ENCODE measurements at regions not wholly inside any gene's neighbourhood (a gene's known extent, or its start where the extent isn't known, plus 50 kb on each side); places are given as distances from the start of the nearest gene placed in this dataset.

DNA sequence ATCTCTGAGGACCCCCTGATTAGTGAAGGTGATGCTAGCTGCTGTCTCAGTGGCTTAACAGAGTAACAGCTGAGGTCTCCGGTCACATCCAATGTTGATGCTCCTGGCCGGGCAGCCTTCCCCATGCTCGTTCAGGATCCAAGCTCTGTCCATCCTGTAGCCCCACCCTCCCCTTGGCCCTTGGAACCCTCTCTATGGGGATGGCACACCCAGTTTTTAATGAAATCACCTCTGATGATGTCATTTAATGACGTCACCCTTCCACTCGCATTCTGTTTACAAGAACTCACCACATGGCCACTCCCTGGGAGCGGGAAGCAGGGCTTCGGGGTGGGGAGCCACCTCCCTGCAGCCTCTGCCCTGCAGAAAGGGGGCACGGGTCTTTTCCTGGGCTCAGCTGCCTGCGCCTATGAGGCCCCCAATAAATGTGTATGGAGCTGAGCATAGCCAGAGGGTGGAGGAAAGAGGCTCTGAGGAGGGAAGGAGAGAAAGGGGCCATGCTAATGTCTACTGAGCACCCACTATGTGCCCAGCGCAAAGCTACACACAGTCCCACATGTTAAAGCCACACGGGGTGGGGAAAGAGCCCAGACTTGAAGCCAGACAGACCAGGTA, 95.5 kb downstream of the OAT start (continued):
- TF ChIP-seq EGR2 (tag by site-specific recombination; IDR thresholded peaks at IDR 0.05; ENCODE audit: low read depth) (no peak), ZBTB21 (tag by site-specific recombination; IDR thresholded peaks at IDR 0.05) (peak; percentile 96), BCL11B (tag by site-specific recombination; IDR thresholded peaks at IDR 0.05; ENCODE audit: low read depth) (no peak), ZNF555 (tag by site-specific recombination; conservative IDR thresholded peaks at IDR 0.05) (no peak), ZNF155 (tag by site-specific recombination; IDR thresholded peaks at IDR 0.05) (no peak), ZNF416 (tag by site-specific recombination; IDR thresholded peaks at IDR 0.05) (no peak)
- TF ChIP-seq, protein P1, sequence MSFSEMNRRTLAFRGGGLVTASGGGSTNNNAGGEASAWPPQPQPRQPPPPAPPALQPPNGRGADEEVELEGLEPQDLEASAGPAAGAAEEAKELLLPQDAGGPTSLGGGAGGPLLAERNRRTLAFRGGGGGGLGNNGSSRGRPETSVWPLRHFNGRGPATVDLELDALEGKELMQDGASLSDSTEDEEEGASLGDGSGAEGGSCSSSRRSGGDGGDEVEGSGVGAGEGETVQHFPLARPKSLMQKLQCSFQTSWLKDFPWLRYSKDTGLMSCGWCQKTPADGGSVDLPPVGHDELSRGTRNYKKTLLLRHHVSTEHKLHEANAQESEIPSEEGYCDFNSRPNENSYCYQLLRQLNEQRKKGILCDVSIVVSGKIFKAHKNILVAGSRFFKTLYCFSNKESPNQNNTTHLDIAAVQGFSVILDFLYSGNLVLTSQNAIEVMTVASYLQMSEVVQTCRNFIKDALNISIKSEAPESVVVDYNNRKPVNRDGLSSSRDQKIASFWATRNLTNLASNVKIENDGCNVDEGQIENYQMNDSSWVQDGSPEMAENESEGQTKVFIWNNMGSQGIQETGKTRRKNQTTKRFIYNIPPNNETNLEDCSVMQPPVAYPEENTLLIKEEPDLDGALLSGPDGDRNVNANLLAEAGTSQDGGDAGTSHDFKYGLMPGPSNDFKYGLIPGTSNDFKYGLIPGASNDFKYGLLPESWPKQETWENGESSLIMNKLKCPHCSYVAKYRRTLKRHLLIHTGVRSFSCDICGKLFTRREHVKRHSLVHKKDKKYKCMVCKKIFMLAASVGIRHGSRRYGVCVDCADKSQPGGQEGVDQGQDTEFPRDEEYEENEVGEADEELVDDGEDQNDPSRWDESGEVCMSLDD (tag by site-specific recombination; IDR thresholded peaks at IDR 0.05), result no peak

DNA sequence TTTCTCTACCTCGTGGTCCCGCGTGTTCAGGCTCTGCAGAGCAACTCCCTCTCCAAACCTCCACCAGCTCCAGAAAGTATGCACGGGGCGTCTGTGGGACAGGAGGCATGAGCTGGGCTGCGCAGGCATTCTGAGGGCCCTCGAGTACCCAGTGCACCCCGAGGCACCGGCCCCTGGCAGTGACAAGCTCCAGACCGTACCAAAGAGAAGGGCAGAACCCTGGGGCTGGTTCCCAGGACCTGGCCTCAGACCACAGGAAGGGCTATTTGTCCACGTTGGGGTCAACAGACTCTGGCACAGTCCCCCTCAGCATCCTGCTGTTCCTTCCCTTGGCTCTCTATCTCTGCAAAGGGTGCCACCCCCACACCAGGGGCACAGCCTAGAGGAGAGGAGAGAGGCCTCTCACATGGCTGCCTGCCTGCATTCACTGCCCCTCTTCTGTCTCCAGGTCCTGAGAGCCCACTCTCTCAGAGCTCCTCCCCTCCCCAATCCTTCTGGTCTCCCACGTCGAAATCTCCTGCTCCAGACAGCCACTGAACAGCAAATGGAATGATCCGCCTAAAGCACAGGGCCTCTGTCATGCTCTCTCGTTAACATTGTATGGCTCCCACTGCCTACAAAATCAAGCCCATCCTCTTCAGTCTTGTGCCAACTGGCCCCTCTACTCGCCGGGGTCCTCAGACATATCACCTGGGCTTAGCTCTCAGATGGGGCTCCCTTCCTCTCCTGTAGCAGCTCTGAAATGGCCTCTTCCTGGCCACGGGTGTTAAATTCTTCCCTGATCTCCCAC, 96.3 kb downstream of the OAT start:
- H3K9me3 ChIP-seq (ENCODE audit: control insufficient read depth, insufficient read depth, low read depth, low read length), result no peaks in the 10 kb centered on the region
- no peak overlapping the region for H3K4me3 ChIP-seq (ENCODE audit: low read depth, low read length)
- no peaks in the 10 kb centered on the region for H3K4me1 ChIP-seq (ENCODE audit: control insufficient read depth, insufficient read depth, low read length)
- POLR2A ChIA-PET, result no interaction called here
- TF ChIP-seq ZBTB7A (tag by site-specific recombination; IDR thresholded peaks at IDR 0.05; ENCODE audit: low read depth) (no peak), EGR2 (tag by site-specific recombination; IDR thresholded peaks at IDR 0.05; ENCODE audit: low read depth) (peak; percentile 12; the same call in 1 of the 2 replicates)
- TF ChIP-seq, protein P2, sequence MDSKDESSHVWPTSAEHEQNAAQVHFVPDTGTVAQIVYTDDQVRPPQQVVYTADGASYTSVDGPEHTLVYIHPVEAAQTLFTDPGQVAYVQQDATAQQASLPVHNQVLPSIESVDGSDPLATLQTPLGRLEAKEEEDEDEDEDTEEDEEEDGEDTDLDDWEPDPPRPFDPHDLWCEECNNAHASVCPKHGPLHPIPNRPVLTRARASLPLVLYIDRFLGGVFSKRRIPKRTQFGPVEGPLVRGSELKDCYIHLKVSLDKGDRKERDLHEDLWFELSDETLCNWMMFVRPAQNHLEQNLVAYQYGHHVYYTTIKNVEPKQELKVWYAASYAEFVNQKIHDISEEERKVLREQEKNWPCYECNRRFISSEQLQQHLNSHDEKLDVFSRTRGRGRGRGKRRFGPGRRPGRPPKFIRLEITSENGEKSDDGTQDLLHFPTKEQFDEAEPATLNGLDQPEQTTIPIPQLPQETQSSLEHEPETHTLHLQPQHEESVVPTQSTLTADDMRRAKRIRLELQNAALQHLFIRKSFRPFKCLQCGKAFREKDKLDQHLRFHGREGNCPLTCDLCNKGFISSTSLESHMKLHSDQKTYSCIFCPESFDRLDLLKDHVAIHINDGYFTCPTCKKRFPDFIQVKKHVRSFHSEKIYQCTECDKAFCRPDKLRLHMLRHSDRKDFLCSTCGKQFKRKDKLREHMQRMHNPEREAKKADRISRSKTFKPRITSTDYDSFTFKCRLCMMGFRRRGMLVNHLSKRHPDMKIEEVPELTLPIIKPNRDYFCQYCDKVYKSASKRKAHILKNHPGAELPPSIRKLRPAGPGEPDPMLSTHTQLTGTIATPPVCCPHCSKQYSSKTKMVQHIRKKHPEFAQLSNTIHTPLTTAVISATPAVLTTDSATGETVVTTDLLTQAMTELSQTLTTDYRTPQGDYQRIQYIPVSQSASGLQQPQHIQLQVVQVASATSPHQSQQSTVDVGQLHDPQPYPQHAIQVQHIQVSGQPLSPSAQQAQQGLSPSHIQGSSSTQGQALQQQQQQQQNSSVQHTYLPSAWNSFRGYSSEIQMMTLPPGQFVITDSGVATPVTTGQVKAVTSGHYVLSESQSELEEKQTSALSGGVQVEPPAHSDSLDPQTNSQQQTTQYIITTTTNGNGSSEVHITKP (tag by site-specific recombination; IDR thresholded peaks at IDR 0.05), result 0 out of 2 replicates have a peak, but pooled peaks have one; percentile 7
- no peak overlapping the region for H3K27ac ChIP-seq (ENCODE audit: extremely low read depth, low read depth, low read length)
- CTCF ChIA-PET, result no interaction called here
- no peaks in the 10 kb centered on the region for H3K36me3 ChIP-seq (ENCODE audit: control insufficient read depth in 2 of 2, insufficient read depth in 1 of 2, low read length in 2 of 2)

DNA sequence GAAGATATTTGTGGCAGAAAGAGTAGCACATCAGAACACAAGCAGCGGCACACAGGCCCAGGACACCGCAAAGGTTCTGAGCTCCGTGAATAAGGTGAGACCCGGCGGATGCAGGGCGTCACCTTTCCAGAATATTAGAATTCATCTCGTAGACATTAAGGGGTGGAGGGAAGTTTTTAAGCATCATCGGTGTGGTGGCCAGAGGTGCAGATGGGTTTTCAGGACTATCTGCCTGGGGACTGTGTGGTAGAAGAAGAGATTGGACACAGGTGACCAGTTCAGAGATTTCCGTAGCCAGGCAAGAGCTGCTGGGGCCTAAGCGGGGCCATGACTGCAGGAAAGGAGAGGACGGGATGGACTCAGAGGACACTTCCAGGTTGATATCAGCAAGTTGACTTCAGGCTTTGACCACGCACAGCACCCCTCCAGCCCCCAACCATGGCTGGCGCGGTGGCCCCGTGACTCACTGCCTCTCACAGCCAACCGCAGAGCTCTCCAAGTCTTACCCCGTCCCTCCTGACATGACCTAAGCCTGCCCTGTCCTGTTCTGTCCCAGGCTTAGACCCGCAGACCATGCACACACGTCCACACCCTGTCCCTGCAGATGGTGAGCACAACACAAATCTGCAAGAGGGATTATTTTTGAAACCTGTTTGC, 97.2 kb downstream of the OAT start:
- CTCF ChIA-PET, result no interaction called here
- H3K9me3 ChIP-seq (ENCODE audit: control insufficient read depth, insufficient read depth, low read depth, low read length), result no peaks in the 10 kb centered on the region
- POLR2A ChIA-PET, result no interaction called here
- no peak overlapping the region for H3K27ac ChIP-seq (ENCODE audit: extremely low read depth, low read depth, low read length)
- no peak for TF ChIP-seq ZNF626 (tag by site-specific recombination; IDR thresholded peaks at IDR 0.05)
- TF ChIP-seq MEIS1 (CRISPR knock-in tag; IDR thresholded peaks at IDR 0.05; ENCODE audit: borderline replicate concordance), result no peak
- H3K4me3 ChIP-seq (ENCODE audit: low read depth, low read length), result no peak overlapping the region
- H3K4me1 ChIP-seq (ENCODE audit: control insufficient read depth, insufficient read depth, low read length), result no peaks in the 10 kb centered on the region
- H3K36me3 ChIP-seq (ENCODE audit: control insufficient read depth in 2 of 2, insufficient read depth in 1 of 2, low read length in 2 of 2), result no peaks in the 10 kb centered on the region

Data from HEK293 (cell line).